HCT116 (cell line): ENCODE measurements at regions not wholly inside any gene's neighbourhood (a gene's known extent, or its start where the extent isn't known, plus 50 kb on each side); places are given as distances from the start of the nearest gene placed in this dataset.
"Not testable (repeated sequence)": the region's sequence is repeated elsewhere in the genome, so short reads cannot be mapped to it uniquely, and the experiment has no call there.

Experiments
- CTCF ChIP-seq, 3 experiments: fragments of 200-600 bp in 1 of 3; sonication (generic) in 1 of 3; IDR thresholded peaks in 2 of 3; conservative IDR thresholded peaks in 1 of 3; 2 replicates each; pipeline ENCODE4 v1.5.1; 2012 to 2017; ENCODE audit warnings: low read depth in 2 of 3, low read length in 2 of 3, antibody characterized with exemption in 1 of 3, borderline replicate concordance in 1 of 3, control low read depth in 1 of 3, mild to moderate bottlenecking in 1 of 3, mixed read lengths in 1 of 3, mixed run types in 1 of 3, moderate library complexity in 1 of 3; ENCODE audit not compliant: insufficient read depth in 1 of 3
- EZH2 ChIP-seq: fragments of 200-600 bp; sonication (generic); IDR thresholded peaks from 2 replicates; pipeline ENCODE4 v1.6.1; 2017; ENCODE audit warnings: antibody characterized with exemption, mixed run types
- MAX ChIP-seq: IDR thresholded peaks from 2 replicates; pipeline ENCODE4 v1.6.1; 2012
- POLR2A ChIP-seq: IDR thresholded peaks from 2 replicates; pipeline ENCODE4 v1.7.0; 2011; ENCODE audit warnings: borderline replicate concordance; ENCODE audit not compliant: insufficient read depth, insufficient read length; ENCODE audit errors: extremely low read depth
- POLR2AphosphoS5 ChIP-seq: IDR thresholded peaks from 2 replicates; pipeline ENCODE4 v1.6.1; 2011; ENCODE audit warnings: mild to moderate bottlenecking, low read depth, low read length, moderate library complexity
- RAD21 ChIP-seq: IDR thresholded peaks from 2 replicates; pipeline ENCODE4 v1.6.1; 2012; ENCODE audit warnings: low read depth, mild to moderate bottlenecking
- SIN3A ChIP-seq: IDR thresholded peaks from 2 replicates; pipeline ENCODE4 v1.6.1; 2012; ENCODE audit warnings: low read depth
- SP1 ChIP-seq: IDR thresholded peaks from 2 replicates; pipeline ENCODE4 v1.6.1; 2012; ENCODE audit warnings: low read depth
- TCF7L2 ChIP-seq: IDR thresholded peaks from 2 replicates; pipeline ENCODE4 v1.7.0; 2011; ENCODE audit warnings: borderline replicate concordance, inconsistent platforms; ENCODE audit not compliant: insufficient read depth, insufficient read length; ENCODE audit errors: extremely low read depth
- YY1 ChIP-seq: IDR thresholded peaks from 2 replicates; pipeline ENCODE4 v1.6.1; 2011; ENCODE audit warnings: low read length, low read depth, moderate library complexity, mild to moderate bottlenecking; ENCODE audit not compliant: insufficient replicate concordance; ENCODE audit errors: extremely low read depth
- ZBTB33 ChIP-seq: IDR thresholded peaks from 2 replicates; pipeline ENCODE4 v1.6.1; 2011; ENCODE audit warnings: mild to moderate bottlenecking, low read length, moderate library complexity; ENCODE audit not compliant: insufficient replicate concordance; ENCODE audit errors: extremely low read depth
- TF ChIP-seq, protein P1 (sequence below): IDR thresholded peaks from 2 replicates; pipeline ENCODE4 v1.6.1; 2012; ENCODE audit warnings: low read depth

- TF ChIP-seq TCF7L2; EZH2; CTCF (IDR thresholded peaks at IDR 0.05 in 2 of 3, conservative IDR thresholded peaks at IDR 0.05 in 1 of 3; ENCODE audit: borderline replicate concordance in 1 of 3, insufficient read depth in 1 of 3, low read depth in 2 of 3, low read length in 2 of 3); RAD21; MAX; ZBTB33; SP1; SIN3A; POLR2AphosphoS5; YY1; POLR2A: not testable (repeated sequence)
- TF ChIP-seq, protein P1, sequence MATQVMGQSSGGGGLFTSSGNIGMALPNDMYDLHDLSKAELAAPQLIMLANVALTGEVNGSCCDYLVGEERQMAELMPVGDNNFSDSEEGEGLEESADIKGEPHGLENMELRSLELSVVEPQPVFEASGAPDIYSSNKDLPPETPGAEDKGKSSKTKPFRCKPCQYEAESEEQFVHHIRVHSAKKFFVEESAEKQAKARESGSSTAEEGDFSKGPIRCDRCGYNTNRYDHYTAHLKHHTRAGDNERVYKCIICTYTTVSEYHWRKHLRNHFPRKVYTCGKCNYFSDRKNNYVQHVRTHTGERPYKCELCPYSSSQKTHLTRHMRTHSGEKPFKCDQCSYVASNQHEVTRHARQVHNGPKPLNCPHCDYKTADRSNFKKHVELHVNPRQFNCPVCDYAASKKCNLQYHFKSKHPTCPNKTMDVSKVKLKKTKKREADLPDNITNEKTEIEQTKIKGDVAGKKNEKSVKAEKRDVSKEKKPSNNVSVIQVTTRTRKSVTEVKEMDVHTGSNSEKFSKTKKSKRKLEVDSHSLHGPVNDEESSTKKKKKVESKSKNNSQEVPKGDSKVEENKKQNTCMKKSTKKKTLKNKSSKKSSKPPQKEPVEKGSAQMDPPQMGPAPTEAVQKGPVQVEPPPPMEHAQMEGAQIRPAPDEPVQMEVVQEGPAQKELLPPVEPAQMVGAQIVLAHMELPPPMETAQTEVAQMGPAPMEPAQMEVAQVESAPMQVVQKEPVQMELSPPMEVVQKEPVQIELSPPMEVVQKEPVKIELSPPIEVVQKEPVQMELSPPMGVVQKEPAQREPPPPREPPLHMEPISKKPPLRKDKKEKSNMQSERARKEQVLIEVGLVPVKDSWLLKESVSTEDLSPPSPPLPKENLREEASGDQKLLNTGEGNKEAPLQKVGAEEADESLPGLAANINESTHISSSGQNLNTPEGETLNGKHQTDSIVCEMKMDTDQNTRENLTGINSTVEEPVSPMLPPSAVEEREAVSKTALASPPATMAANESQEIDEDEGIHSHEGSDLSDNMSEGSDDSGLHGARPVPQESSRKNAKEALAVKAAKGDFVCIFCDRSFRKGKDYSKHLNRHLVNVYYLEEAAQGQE: not testable (repeated sequence)
These were observed 650.0 kb upstream of the LRRTM4 start for GRCh38 chr2:78172157-78172556.
